IMR-90 (cell line): ENCODE measurements at regions not wholly inside any gene's neighbourhood (a gene's known extent, or its start where the extent isn't known, plus 50 kb on each side); places are given as distances from the start of the nearest gene placed in this dataset.

Experiments
- ATAC-seq: fragments of 200-7000 bp; cut with Tn5 transposase; 2 replicates; pipeline ENCODE4 v1.9.1; 2020; ENCODE audit warnings: low read depth, mild to moderate bottlenecking, moderate library complexity
- BruUV-seq: library from RNA; stranded (reverse); fragments of 400-500 nt; replicated peaks from 2 replicates; lab custom pipeline; 2021; lab: Mats Ljungman, UMichigan
- CTCF ChIA-PET: fragments of 300-600 bp; formaldehyde crosslinking; extraction: SDS; loops from one replicate; lab custom pipeline; 2021; ENCODE audit warnings: antibody characterized with exemption; lab: Yijun Ruan, JAX
- POLR2A ChIA-PET: fragments of 300-600 bp; sonication (Branson Sonifier 250); formaldehyde crosslinking; loops from one replicate; lab custom pipeline; 2022; ENCODE audit warnings: antibody characterized with exemption; ENCODE audit not compliant: unreplicated experiment; lab: Charles Lee
- DNase-seq: peaks from one replicate; pipeline ENCODE4 v3.0.0; 2013
- H2AFZ ChIP-seq: replicated peaks from 2 replicates; pipeline ENCODE3; 2013; ENCODE audit warnings: low read length, mild to moderate bottlenecking; ENCODE audit not compliant: poor library complexity
- H2AK5ac ChIP-seq: 2 replicates; pipeline ENCODE4 v1.6.1; 2013; ENCODE audit warnings: low read depth, low read length, inconsistent platforms
- H2AK9ac ChIP-seq: replicated peaks from 2 replicates; pipeline ENCODE3; 2013; ENCODE audit warnings: mild to moderate bottlenecking, low read depth, low read length, moderate library complexity; ENCODE audit not compliant: poor library complexity
- H2BK120ac ChIP-seq: 2 replicates; pipeline ENCODE4 v1.6.1; 2013; ENCODE audit warnings: low read depth, low read length, inconsistent platforms
- H2BK15ac ChIP-seq: 3 replicates; pipeline ENCODE4 v1.6.1; 2013; ENCODE audit warnings: low read depth, low read length, inconsistent platforms
- H2BK20ac ChIP-seq: 2 replicates; pipeline ENCODE4 v1.6.1; 2013; ENCODE audit warnings: low read depth, mild to moderate bottlenecking, inconsistent platforms, low read length, moderate library complexity
- H2BK5ac ChIP-seq: 2 replicates; pipeline ENCODE4 v1.6.1; 2013; ENCODE audit warnings: mild to moderate bottlenecking, low read depth, low read length, inconsistent platforms; ENCODE audit not compliant: poor library complexity, severe bottlenecking
- H3K14ac ChIP-seq: replicated peaks from 2 replicates; pipeline ENCODE4 v1.6.1; 2013; ENCODE audit warnings: low read depth, low read length, inconsistent platforms
- H3K18ac ChIP-seq: 2 replicates; pipeline ENCODE4 v1.6.1; 2013; ENCODE audit warnings: low read depth, low read length, control low read depth
- H3K23ac ChIP-seq: 2 replicates; pipeline ENCODE4 v1.6.1; 2013; ENCODE audit warnings: low read depth, low read length, inconsistent platforms
- H3K27ac ChIP-seq: 2 replicates; pipeline ENCODE4 v1.5.1; 2013; ENCODE audit warnings: mild to moderate bottlenecking, control low read depth, low read length; ENCODE audit not compliant: insufficient read depth
- H3K27me3 ChIP-seq: 2 replicates; pipeline ENCODE4 v1.6.1; 2013; ENCODE audit warnings: low read length; ENCODE audit not compliant: control insufficient read depth, insufficient read depth
- H3K36me3 ChIP-seq: 2 replicates; pipeline ENCODE4 v1.6.1; 2013; ENCODE audit warnings: low read length, mixed read lengths; ENCODE audit not compliant: control insufficient read depth, insufficient read depth
- H3K4ac ChIP-seq: 2 replicates; pipeline ENCODE4 v1.6.1; 2013; ENCODE audit warnings: low read depth, low read length, inconsistent platforms
- H3K4me1 ChIP-seq: 2 replicates; pipeline ENCODE4 v1.6.1; 2013; ENCODE audit warnings: low read length, mixed read lengths; ENCODE audit not compliant: control insufficient read depth, insufficient read depth
- H3K4me2 ChIP-seq: 2 replicates; pipeline ENCODE4 v1.6.1; 2013; ENCODE audit warnings: low read depth, mild to moderate bottlenecking, control low read depth, low read length, moderate library complexity
- H3K4me3 ChIP-seq: 2 replicates; pipeline ENCODE4 v1.5.1; 2013; ENCODE audit warnings: low read depth, mild to moderate bottlenecking, control low read depth, low read length, moderate library complexity; ENCODE audit not compliant: insufficient read depth
- H3K56ac ChIP-seq: 2 replicates; pipeline ENCODE4 v1.6.1; 2013; ENCODE audit warnings: low read length, inconsistent platforms; ENCODE audit not compliant: insufficient read depth; ENCODE audit errors: extremely low read depth
- H3K79me1 ChIP-seq, 2 experiments: 2 replicates each; pipeline ENCODE4 v1.6.1; 2013; ENCODE audit warnings: low read length in 2 of 2, inconsistent platforms in 1 of 2, low read depth in 1 of 2
- H3K9ac ChIP-seq: 2 replicates; pipeline ENCODE4 v1.6.1; 2013; ENCODE audit warnings: low read depth, low read length, control low read depth
- H3K9me1 ChIP-seq: 2 replicates; pipeline ENCODE4 v1.6.1; 2013; ENCODE audit warnings: low read length, inconsistent platforms; ENCODE audit not compliant: insufficient read depth
- H3K9me3 ChIP-seq: 2 replicates; pipeline ENCODE4 v1.6.1; 2013; ENCODE audit warnings: low read length; ENCODE audit not compliant: control insufficient read depth, insufficient read depth
- H4K20me1 ChIP-seq: 2 replicates; pipeline ENCODE4 v1.6.1; 2013; ENCODE audit warnings: low read length, inconsistent platforms; ENCODE audit not compliant: insufficient read depth
- H4K5ac ChIP-seq: 2 replicates; pipeline ENCODE4 v1.6.1; 2013; ENCODE audit warnings: mild to moderate bottlenecking, low read depth, low read length, control low read depth
- H4K8ac ChIP-seq, 2 experiments: 2 replicates each; pipeline ENCODE4 v1.6.1; 2013; ENCODE audit warnings: low read depth in 2 of 2, low read length in 2 of 2, control low read depth in 1 of 2, inconsistent platforms in 1 of 2
- H4K91ac ChIP-seq: 2 replicates; pipeline ENCODE4 v1.6.1; 2013; ENCODE audit warnings: low read depth, low read length, inconsistent platforms; ENCODE audit not compliant: insufficient read depth
- BHLHE40 ChIP-seq: fragments of 150-350 bp; IDR thresholded peaks from 2 replicates; pipeline ENCODE4 v1.6.1; 2016; ENCODE audit warnings: mild to moderate bottlenecking, low read depth, low read length
- CEBPB ChIP-seq: IDR thresholded peaks from 2 replicates; pipeline ENCODE4 v1.6.1; 2012; ENCODE audit warnings: low read depth, low read length, improper control_type of control experiment
- CHD1 ChIP-seq: IDR thresholded peaks from 2 replicates; pipeline ENCODE4 v1.6.1; 2012; ENCODE audit warnings: low read depth, low read length, improper control_type of control experiment
- CTCF ChIP-seq: conservative IDR thresholded peaks from 2 replicates; pipeline ENCODE4 v1.5.1; 2012; ENCODE audit warnings: mild to moderate bottlenecking, low read depth, low read length, improper control_type of control experiment
- ELK1 ChIP-seq: fragments of 150-350 bp; IDR thresholded peaks from 2 replicates; pipeline ENCODE4 v1.6.1; 2016; ENCODE audit warnings: low read depth, mild to moderate bottlenecking, low read length, moderate library complexity, borderline replicate concordance
- FOS ChIP-seq: fragments of 150-350 bp; IDR thresholded peaks from 2 replicates; pipeline ENCODE4 v1.6.1; 2016; ENCODE audit warnings: low read depth, low read length
- MAFK ChIP-seq: IDR thresholded peaks from 2 replicates; pipeline ENCODE4 v1.6.1; 2012; ENCODE audit warnings: low read depth, low read length, improper control_type of control experiment
- MAZ ChIP-seq: IDR thresholded peaks from 2 replicates; pipeline ENCODE4 v1.6.1; 2012; ENCODE audit warnings: low read depth, mild to moderate bottlenecking, low read length, improper control_type of control experiment, moderate library complexity, borderline replicate concordance
- MXI1 ChIP-seq: IDR thresholded peaks from 2 replicates; pipeline ENCODE4 v1.6.1; 2012; ENCODE audit warnings: low read depth, mild to moderate bottlenecking, low read length, moderate library complexity, borderline replicate concordance
- NFE2L2 ChIP-seq: fragments of 150-350 bp; IDR thresholded peaks from 2 replicates; pipeline ENCODE4 v1.6.1; 2016; ENCODE audit warnings: low read depth, mild to moderate bottlenecking, low read length
- POLR2A ChIP-seq: IDR thresholded peaks from 2 replicates; pipeline ENCODE4 v1.6.1; 2012; ENCODE audit warnings: mild to moderate bottlenecking, low read depth, low read length
- RAD21 ChIP-seq: IDR thresholded peaks from 2 replicates; pipeline ENCODE4 v1.6.1; 2012; ENCODE audit warnings: low read length, improper control_type of control experiment
- RCOR1 ChIP-seq: IDR thresholded peaks from 2 replicates; pipeline ENCODE4 v1.6.1; 2012; ENCODE audit warnings: mild to moderate bottlenecking, low read length, improper control_type of control experiment; ENCODE audit not compliant: insufficient replicate concordance
- RFX5 ChIP-seq: IDR thresholded peaks from 2 replicates; pipeline ENCODE4 v1.8.0; 2012; ENCODE audit warnings: low read depth, mild to moderate bottlenecking, low read length, moderate library complexity
- SMC3 ChIP-seq: fragments of 150-350 bp; IDR thresholded peaks from 2 replicates; pipeline ENCODE4 v1.6.1; 2016; ENCODE audit warnings: low read depth, mild to moderate bottlenecking, antibody characterized with exemption, low read length, moderate library complexity
- USF2 ChIP-seq: fragments of 150-350 bp; IDR thresholded peaks from 2 replicates; pipeline ENCODE4 v1.6.1; 2017; ENCODE audit warnings: mild to moderate bottlenecking, antibody characterized with exemption, low read length, low read depth
- WGBS, 2 experiments: methylation state at CpG; one replicate each; pipeline versions ENCODE4 v1.1.5 to v1.1.7; 2013; ENCODE audit warnings: missing lambda C conversion rate in 2 of 2; ENCODE audit not compliant: insufficient read length in 1 of 2; ENCODE audit errors: extremely low coverage in 2 of 2; 5-methylcytosine and 5-hydroxymethylcytosine counted together
- dilution Hi-C: fragments of 300-500 bp; cut with HindIII; formaldehyde crosslinking; loops from one replicate; pipeline ENCODE4 v1.14.3; 2018; ENCODE audit warnings: low sequenced_read_pairs; ENCODE audit not compliant: unreplicated experiment
- in situ Hi-C: fragments of 300-500 bp; cut with MboI; formaldehyde crosslinking; loops from 3 replicates; pipeline ENCODE4 v1.14.3; 2019; ENCODE audit warnings: low sequenced_read_pairs, inconsistent platforms, mixed read lengths
- intact Hi-C: fragments of 100-400 bp; cut with micrococcal nuclease; formaldehyde crosslinking; loops from 2 replicates; pipeline ENCODE4 v1.10.0; 2022

- Histone ChIP-seq H3K4me1 (no peaks in the 10 kb centered on the region), H3K23ac (no peak overlapping the region), H3K79me1 (no peaks in the 10 kb centered on the region), H3K18ac (no peak overlapping the region), H3K4ac (no peak overlapping the region), H3K4me2 (no peak overlapping the region), H3K4me3 (no peak overlapping the region), H4K5ac (no peak overlapping the region), H3K27me3 (no peaks in the 10 kb centered on the region), H2AK9ac (no peak overlapping the region), H3K36me3 (no peaks in the 10 kb centered on the region), H4K20me1 (no peaks in the 10 kb centered on the region), H4K8ac (no peak overlapping the region), H2AFZ (no peak overlapping the region), H3K14ac (no peak overlapping the region), H3K56ac (no peak overlapping the region), H3K9ac (no peak overlapping the region), H2BK120ac (no peak overlapping the region), H2BK15ac (no peak overlapping the region), H2AK5ac (no peak overlapping the region), H3K9me1 (no peaks in the 10 kb centered on the region), H4K91ac (no peak overlapping the region), H2BK20ac (no peak overlapping the region), H3K9me3 (no peaks in the 10 kb centered on the region), H2BK5ac (no peak overlapping the region), H3K27ac (no peak overlapping the region)
- DNase-seq: no peak
- dilution Hi-C loops (no loop called here), intact Hi-C loops (no loop called here), in situ Hi-C loops (no loop called here)
- ChIA-PET CTCF (no interaction called here), POLR2A (no interaction called here)
- no peak for ATAC-seq
- TF ChIP-seq RCOR1: no peak
- no peak for TF ChIP-seq CHD1
- TF ChIP-seq USF2: no peak
- TF ChIP-seq FOS: no peak
- no peak for TF ChIP-seq MAZ
- TF ChIP-seq NFE2L2: no peak
- TF ChIP-seq MXI1: no peak
- no peak for TF ChIP-seq CEBPB
- TF ChIP-seq MAFK: no peak
- TF ChIP-seq ELK1: no peak
- no peak for TF ChIP-seq SMC3
- TF ChIP-seq RFX5: no peak
- TF ChIP-seq BHLHE40: no peak
- no peak for TF ChIP-seq POLR2A
- TF ChIP-seq RAD21: no peak
- no peak for TF ChIP-seq CTCF
- no CpG with 5 or more reads among the region's 7 CpGs for WGBS, 2 experiments
- no TSS peak for BruUV-seq
Measured at GRCh38 chr2:7407001-7407400, 489.8 kb downstream of the RNF144A start.
